ENCODE measurements at regions not wholly inside any gene's neighbourhood (a gene's known extent, or its start where the extent isn't known, plus 50 kb on each side); places are given as distances from the start of the nearest gene placed in this dataset.

DNA sequence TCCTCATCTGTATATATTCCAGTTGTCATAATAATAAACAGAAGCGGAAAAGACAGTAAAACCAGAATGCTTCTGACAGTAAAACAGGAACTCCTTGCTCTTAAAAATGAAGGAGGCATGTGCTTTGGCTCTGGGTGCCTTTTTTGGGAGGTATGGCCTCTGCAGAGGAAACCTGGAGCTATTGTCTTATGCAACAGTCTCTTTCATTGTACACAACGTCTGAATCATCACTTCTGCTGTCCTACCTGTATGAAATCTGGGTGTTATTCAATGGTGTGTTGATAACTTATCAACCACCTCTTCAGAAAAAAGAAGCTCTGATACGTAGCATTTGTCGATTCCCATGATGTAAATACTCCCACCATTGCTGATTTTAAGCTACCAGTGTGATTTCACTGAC is 64.8 kb downstream of the CDCA7 start:
- no peak for FAIRE-seq

DNA sequence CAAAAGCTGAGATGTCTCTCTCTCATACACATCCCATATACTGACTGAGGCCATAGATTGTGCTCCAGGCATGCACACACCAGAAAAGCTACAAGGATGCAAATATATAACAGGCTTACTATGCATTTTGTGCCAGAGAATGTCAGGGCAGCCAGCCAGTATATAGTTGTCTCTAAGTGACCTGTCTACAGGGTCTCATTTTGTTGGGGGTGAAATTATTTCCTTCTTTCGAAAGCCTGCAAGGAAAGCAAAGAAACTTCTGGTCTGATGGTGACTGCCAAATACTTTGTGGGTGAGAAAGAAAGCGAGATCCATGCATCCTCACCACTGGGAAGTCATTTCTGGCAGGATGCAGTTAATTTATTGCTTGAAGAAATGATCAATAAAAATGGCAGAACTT is 70.2 kb downstream of the CDCA7 start:
- no peak for TF ChIP-seq POLR2AphosphoS5 (IDR thresholded peaks at IDR 0.05; ENCODE audit: low read depth, low read length)
- no peak for TF ChIP-seq TAF1 (IDR thresholded peaks at IDR 0.05; ENCODE audit: borderline replicate concordance, low read depth, low read length)
- no peak for TF ChIP-seq POLR2A (IDR thresholded peaks at IDR 0.05; ENCODE audit: low read depth, low read length)
- no peak for DNase-seq (ENCODE audit: insufficient read length)
- no peak for FAIRE-seq

More for the DNA sequence above, 64.8 kb downstream of the CDCA7 start:
- no peak for TF ChIP-seq TAF1 (IDR thresholded peaks at IDR 0.05; ENCODE audit: borderline replicate concordance, low read depth, low read length)
- TF ChIP-seq POLR2AphosphoS5 (IDR thresholded peaks at IDR 0.05; ENCODE audit: low read depth, low read length), result no peak
- TF ChIP-seq POLR2A (IDR thresholded peaks at IDR 0.05; ENCODE audit: low read depth, low read length), result no peak
- DNase-seq (ENCODE audit: insufficient read length), result no peak

DNA sequence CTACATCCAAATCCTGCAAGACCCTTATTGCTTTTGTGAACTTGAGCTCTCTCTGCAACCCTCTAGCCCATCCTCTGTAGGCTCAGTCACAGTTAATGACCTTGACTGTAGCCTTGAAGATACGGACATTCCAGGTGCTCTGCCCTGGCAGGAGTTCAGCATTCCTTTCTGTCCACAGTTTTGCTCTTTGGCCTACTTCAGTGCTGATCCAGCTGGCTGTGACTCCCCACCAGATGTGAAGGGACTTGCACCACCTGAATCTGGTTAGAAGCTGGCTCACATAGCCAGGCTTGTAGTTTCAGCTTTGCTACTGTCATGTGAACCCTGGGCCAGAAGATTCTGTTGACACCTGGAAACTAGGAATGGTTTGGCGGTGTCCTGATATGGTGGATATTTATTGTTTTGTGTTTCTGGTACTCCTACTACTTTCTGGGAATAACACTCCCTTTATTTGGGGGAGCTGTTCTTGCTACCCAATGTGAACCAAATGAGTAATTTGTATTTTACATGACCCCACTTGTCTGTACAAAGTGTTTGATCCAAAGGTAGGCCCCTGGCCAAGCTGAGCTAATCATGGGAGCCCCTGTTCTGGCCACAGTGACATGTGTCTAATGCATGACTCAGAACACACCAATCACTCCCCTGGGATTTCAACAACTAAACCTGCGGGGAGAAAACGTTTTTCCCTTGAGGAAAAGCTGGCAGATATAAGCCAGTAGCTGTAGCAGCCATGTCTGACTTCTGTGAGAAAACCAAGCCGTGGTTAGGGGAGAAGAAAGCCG is 73.4 kb downstream of the CDCA7 start:
- FAIRE-seq (no peak), DNase-seq (ENCODE audit: insufficient read length) (no peak)
- TF ChIP-seq POLR2A (IDR thresholded peaks at IDR 0.05; ENCODE audit: low read depth, low read length) (no peak), POLR2AphosphoS5 (IDR thresholded peaks at IDR 0.05; ENCODE audit: low read depth, low read length) (no peak), TAF1 (IDR thresholded peaks at IDR 0.05; ENCODE audit: borderline replicate concordance, low read depth, low read length) (no peak)

DNA sequence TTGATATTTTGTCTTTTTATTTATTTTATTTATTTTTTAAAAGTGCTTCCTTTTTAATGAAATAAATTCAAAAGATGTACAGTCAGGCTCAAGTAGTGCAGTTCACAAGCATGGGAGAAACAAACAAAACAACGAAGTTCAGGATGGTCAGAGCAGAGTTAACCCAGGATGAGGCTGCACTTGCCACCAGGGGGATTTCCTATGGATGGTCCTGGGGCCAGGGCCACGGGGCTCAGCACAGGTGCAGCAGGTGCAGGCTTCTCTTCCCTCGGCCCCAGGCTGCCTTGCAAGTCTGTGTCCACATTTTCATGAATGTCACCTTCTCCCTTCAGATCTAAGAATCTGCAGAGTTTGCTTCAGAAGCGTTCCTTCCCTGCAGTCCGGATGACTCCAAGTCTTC is 76.5 kb downstream of the CDCA7 start:
- no peak for TF ChIP-seq TAF1 (IDR thresholded peaks at IDR 0.05; ENCODE audit: borderline replicate concordance, low read depth, low read length)
- TF ChIP-seq POLR2AphosphoS5 (IDR thresholded peaks at IDR 0.05; ENCODE audit: low read depth, low read length), result no peak
- TF ChIP-seq POLR2A (IDR thresholded peaks at IDR 0.05; ENCODE audit: low read depth, low read length), result no peak
- DNase-seq (ENCODE audit: insufficient read length) (no peak), FAIRE-seq (no peak)

DNA sequence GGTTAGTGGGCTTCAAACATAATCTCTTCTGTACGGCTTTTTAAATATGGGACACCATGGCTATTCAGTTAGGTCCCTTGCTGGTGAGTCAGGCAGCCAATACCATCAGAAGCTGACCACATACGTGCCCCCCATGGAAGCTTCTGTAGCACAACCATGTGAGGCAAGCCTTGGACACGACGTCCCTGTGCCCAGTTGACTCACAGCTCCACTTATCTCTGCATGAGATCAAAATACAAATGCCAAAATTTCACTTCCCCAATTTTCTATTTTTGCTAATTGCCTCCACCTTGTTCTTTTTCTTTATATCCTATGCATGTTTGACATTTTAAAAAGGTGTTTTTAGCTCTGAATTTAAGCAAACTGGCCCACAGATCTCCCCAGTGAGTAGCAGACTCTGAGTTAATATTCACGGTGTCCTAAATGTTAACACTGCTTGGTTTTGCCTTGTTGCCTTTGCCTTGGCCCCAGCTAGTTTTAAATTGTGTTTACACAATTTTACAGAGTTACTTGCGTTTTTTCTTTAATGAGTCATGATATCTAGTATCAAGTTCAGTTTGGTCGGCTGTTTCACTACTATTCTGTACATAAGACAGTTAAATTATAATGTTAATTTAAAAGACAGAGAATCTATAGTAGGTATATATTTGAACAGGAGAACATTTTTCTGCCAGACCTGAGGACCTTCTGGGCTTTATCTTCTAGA is 77.5 kb downstream of the CDCA7 start:
- FAIRE-seq (no peak), DNase-seq (ENCODE audit: insufficient read length) (no peak)
- TF ChIP-seq POLR2AphosphoS5 (IDR thresholded peaks at IDR 0.05; ENCODE audit: low read depth, low read length) (no peak), POLR2A (IDR thresholded peaks at IDR 0.05; ENCODE audit: low read depth, low read length) (no peak), TAF1 (IDR thresholded peaks at IDR 0.05; ENCODE audit: borderline replicate concordance, low read depth, low read length) (no peak)

DNA sequence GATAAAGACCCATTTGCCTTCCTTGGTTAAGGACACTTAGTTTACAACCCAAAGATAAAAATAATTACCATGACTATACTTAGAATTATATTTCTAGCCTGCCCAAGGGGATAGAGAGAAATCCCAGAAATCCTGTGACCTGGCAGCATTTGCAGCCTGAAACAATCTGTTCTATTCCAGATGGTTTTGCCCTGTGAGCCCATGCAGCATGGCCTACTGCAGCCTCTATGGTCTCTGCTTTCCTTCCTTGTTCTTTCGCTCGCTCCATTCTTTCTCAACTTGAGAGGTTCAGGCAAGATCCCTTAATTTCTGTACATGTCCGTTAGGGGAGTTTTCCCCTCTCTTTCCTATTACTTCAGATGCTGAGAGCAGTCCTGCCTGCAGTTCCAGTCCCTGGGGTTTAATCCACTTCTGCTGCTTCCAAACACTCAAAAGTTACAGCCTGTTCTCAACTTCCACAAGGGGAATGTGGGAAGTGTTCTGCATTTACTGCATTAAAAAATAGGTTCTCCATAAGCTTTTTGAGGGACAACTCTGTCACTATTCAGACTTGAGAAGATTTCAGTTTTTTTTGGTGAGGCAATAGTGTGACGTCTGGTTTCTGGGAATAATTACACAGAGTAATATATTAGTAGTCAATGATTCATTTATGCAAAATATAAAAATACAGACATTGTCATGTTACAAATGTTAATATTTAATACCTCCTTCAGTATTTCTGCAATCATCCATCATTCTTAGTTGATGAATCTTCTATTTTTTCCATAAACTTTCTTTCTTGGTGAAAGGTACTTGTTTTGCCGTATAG is 80.3 kb downstream of the CDCA7 start:
- FAIRE-seq (no peak), DNase-seq (ENCODE audit: insufficient read length) (no peak)
- no peak for TF ChIP-seq TAF1 (IDR thresholded peaks at IDR 0.05; ENCODE audit: borderline replicate concordance, low read depth, low read length)
- TF ChIP-seq POLR2AphosphoS5 (IDR thresholded peaks at IDR 0.05; ENCODE audit: low read depth, low read length), result no peak
- no peak for TF ChIP-seq POLR2A (IDR thresholded peaks at IDR 0.05; ENCODE audit: low read depth, low read length)

DNA sequence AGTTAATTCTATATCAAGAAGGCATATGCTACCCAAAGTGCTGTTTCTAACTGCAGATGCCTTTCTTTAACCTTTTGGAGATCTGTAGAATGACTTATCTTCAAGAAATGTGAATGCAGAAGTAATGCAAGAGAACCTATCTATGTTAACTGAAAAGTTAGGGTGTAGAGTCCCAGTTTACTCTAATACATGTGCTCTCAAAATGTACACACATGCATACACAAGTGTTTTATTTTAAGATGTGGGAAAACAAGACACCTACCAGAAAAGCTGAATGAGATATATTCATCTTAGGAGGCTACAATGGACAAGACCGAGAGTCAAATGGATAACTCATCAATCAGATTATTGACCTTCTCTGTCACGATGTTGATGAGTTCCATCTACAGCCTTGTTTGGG is 80.9 kb downstream of the CDCA7 start:
- TF ChIP-seq POLR2AphosphoS5 (IDR thresholded peaks at IDR 0.05; ENCODE audit: low read depth, low read length) (no peak), POLR2A (IDR thresholded peaks at IDR 0.05; ENCODE audit: low read depth, low read length) (no peak), TAF1 (IDR thresholded peaks at IDR 0.05; ENCODE audit: borderline replicate concordance, low read depth, low read length) (no peak)
- DNase-seq (ENCODE audit: insufficient read length) (no peak), FAIRE-seq (no peak)

DNA sequence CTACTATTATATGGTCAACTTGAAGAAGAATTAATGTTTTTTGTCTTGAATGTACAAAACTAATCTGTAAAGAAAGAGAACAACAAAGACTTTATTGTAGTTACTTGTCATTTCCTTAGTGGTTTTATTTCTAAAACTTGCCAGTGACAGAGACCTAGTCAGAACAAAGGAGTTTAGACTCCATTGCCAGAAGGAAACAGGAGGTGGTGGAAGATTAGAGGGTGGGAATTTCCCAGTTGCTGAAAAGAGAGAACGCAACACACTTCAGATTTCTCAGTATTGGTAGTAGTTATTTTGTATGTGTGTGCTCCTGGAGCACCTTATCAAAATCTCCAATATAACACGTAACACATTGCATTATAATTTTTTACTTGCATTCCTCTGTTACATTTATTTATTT is 81.4 kb downstream of the CDCA7 start:
- TF ChIP-seq POLR2AphosphoS5 (IDR thresholded peaks at IDR 0.05; ENCODE audit: low read depth, low read length) (no peak), POLR2A (IDR thresholded peaks at IDR 0.05; ENCODE audit: low read depth, low read length) (no peak), TAF1 (IDR thresholded peaks at IDR 0.05; ENCODE audit: borderline replicate concordance, low read depth, low read length) (no peak)
- FAIRE-seq (no peak), DNase-seq (ENCODE audit: insufficient read length) (no peak)

DNA sequence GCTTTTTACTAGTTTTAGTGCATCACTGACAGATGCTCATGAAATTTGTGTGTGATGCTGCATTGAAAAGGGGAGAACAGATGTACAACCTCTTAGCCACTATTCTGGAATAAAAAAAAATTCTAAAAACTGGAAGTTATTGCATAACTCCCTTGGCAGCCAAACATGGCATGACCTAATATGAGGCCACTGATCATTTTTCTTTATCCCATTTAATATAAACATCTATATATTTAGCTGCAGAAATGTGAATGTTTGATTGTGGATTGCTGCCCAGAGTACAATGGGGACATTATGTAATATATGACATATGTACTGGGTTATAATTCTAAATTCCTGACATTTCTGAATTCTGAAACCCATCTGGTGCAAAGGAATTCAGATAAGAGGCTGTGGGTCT is 86.5 kb downstream of the CDCA7 start:
- FAIRE-seq, result no peak
- no peak for TF ChIP-seq TAF1 (IDR thresholded peaks at IDR 0.05; ENCODE audit: borderline replicate concordance, low read depth, low read length)
- TF ChIP-seq POLR2AphosphoS5 (IDR thresholded peaks at IDR 0.05; ENCODE audit: low read depth, low read length), result no peak
- TF ChIP-seq POLR2A (IDR thresholded peaks at IDR 0.05; ENCODE audit: low read depth, low read length), result no peak
- no peak for DNase-seq (ENCODE audit: insufficient read length)

DNA sequence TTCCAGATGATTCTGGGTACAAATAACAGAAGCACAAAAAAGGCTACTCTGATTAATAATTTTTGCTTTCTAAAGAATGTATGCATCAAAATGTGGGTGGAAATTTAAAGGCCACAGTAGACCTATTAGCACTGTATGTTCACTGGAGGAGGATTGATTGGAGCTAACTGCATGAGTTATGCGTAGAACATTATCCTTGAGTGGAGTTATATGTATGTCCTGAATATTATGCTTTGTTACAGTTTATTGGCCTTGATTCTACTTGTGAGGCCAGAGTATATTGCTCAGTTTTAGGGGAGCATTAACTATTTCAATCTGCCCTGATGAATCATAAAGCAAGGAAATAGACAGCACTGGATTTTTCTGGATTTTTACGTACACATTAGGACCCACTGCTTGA is 87.9 kb downstream of the CDCA7 start:
- DNase-seq (ENCODE audit: insufficient read length), result no peak
- no peak for TF ChIP-seq TAF1 (IDR thresholded peaks at IDR 0.05; ENCODE audit: borderline replicate concordance, low read depth, low read length)
- no peak for TF ChIP-seq POLR2AphosphoS5 (IDR thresholded peaks at IDR 0.05; ENCODE audit: low read depth, low read length)
- no peak for TF ChIP-seq POLR2A (IDR thresholded peaks at IDR 0.05; ENCODE audit: low read depth, low read length)
- no peak for FAIRE-seq

DNA sequence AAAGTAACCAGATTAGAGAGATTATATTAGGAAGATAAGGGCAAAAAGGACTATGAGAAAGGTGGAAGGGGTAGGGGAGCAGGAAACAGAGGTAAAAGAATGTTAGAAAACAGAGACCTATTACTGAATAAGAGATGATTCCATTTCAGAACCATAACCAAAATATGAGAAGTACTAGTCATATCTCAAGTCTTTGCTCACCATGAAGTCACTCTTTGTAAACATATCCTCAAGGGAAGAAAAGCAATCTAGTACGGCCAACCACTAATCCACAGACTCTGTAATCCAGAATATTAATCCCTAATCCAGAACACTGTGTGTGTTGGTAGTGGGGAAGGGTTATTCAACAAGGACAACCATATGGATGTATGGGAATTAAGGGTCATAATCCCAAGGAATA is 92.0 kb downstream of the CDCA7 start:
- no peak for DNase-seq (ENCODE audit: insufficient read length)
- no peak for TF ChIP-seq TAF1 (IDR thresholded peaks at IDR 0.05; ENCODE audit: borderline replicate concordance, low read depth, low read length)
- TF ChIP-seq POLR2AphosphoS5 (IDR thresholded peaks at IDR 0.05; ENCODE audit: low read depth, low read length), result no peak
- no peak for TF ChIP-seq POLR2A (IDR thresholded peaks at IDR 0.05; ENCODE audit: low read depth, low read length)
- FAIRE-seq, result no peak

Measured in GM12892 (cell line).